Skeletal muscle satellite cell (primary cell): ENCODE measurements at regions not wholly inside any gene's neighbourhood (a gene's known extent, or its start where the extent isn't known, plus 50 kb on each side); places are given as distances from the start of the nearest gene placed in this dataset.

Experiments used
- H3K27me3 ChIP-seq: 2 replicates; pipeline ENCODE4 v1.7.0; 2013; ENCODE audit warnings: low read length; ENCODE audit not compliant: control insufficient read depth, insufficient read depth
- H3K36me3 ChIP-seq: 2 replicates; pipeline ENCODE4 v1.7.0; 2013; ENCODE audit warnings: mild to moderate bottlenecking, control low read depth, low read length; ENCODE audit not compliant: insufficient read depth
- H3K4me1 ChIP-seq: 2 replicates; pipeline ENCODE4 v1.7.0; 2013; ENCODE audit warnings: low read length; ENCODE audit not compliant: control insufficient read depth, insufficient read depth
- H3K4me2 ChIP-seq: 2 replicates; pipeline ENCODE4 v1.7.0; 2013; ENCODE audit warnings: mild to moderate bottlenecking, low read length
- H3K4me3 ChIP-seq: 2 replicates; pipeline ENCODE4 v1.7.0; 2013; ENCODE audit warnings: low read length
- H3K9ac ChIP-seq: 2 replicates; pipeline ENCODE4 v1.7.0; 2013; ENCODE audit warnings: mild to moderate bottlenecking, low read depth, low read length, moderate library complexity
- H3K9me3 ChIP-seq: replicated peaks from 2 replicates; pipeline ENCODE4 v1.7.0; 2013; ENCODE audit warnings: mild to moderate bottlenecking, control low read depth, low read length

DNA sequence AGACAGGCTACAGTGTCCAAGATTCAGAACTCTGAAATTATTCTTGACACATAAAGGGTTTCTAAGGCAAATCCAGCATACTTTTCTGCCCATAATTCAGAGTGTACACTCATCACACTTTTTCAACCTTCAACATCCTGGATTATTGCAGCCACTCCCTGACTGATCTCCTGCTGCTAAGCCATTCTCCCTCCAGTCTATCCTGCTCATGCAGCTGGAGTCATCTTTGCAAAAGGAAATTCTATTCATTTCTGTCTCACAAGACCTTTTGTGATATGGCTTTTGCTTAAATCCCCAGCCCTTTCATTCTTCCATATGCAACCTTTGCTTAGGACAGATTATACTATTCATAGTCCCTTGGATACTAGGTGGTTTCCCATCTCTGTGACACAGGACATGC lies 236.1 kb upstream of the LDB2 start:
- Histone ChIP-seq H3K4me3 (no peak overlapping the region), H3K36me3 (no peaks in the 10 kb centered on the region), H3K4me2 (no peak overlapping the region), H3K9ac (no peak overlapping the region), H3K4me1 (no peaks in the 10 kb centered on the region), H3K9me3 (no peaks in the 10 kb centered on the region), H3K27me3 (no peaks in the 10 kb centered on the region)

DNA sequence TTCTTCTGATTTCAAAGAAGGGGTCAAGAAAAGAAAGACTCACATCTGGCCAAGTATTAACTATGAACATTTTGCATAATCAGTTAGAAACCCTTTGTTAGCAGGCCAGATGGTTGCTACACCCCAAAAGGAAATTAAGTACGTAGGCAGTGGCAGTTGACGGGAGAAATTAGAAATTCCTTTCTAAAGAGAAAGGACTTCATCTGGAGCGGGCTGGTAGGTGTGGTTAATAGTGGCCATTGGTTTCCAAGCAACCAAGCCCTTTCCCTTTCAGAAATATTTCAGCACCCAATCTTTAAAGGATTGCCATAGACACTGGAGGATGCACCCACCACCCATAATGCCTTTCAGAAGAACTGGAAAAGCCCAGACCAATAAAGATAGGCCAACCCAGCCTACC lies 235.7 kb upstream of the LDB2 start:
- Histone ChIP-seq H3K9me3 (no peaks in the 10 kb centered on the region), H3K9ac (no peak overlapping the region), H3K4me1 (no peaks in the 10 kb centered on the region), H3K36me3 (no peaks in the 10 kb centered on the region), H3K4me3 (no peak overlapping the region), H3K4me2 (no peak overlapping the region), H3K27me3 (no peaks in the 10 kb centered on the region)

DNA sequence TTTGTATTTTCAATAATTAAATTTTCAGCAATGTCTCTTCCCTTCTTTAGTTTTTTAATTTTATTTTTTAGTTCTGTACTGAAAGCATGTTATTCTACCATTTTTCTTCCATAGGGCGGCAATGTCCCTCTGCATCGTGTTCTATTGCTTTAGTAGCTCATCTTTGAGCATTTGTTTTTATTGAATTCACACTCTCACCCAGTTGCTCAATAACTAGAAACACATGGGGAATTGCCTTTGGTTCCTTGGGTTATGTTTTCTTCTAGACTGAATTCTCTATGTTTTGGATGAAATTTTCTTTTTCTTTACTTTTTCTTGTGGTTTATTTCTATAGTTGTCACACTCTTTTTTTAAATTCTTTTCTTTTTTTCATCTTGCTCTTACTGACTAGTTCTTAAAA lies 233.8 kb upstream of the LDB2 start:
- no peaks in the 10 kb centered on the region for H3K36me3 ChIP-seq
- no peak overlapping the region for H3K4me3 ChIP-seq
- H3K4me1 ChIP-seq: no peaks in the 10 kb centered on the region
- H3K4me2 ChIP-seq: no peak overlapping the region
- no peaks in the 10 kb centered on the region for H3K9me3 ChIP-seq
- no peaks in the 10 kb centered on the region for H3K27me3 ChIP-seq
- H3K9ac ChIP-seq: no peak overlapping the region

DNA sequence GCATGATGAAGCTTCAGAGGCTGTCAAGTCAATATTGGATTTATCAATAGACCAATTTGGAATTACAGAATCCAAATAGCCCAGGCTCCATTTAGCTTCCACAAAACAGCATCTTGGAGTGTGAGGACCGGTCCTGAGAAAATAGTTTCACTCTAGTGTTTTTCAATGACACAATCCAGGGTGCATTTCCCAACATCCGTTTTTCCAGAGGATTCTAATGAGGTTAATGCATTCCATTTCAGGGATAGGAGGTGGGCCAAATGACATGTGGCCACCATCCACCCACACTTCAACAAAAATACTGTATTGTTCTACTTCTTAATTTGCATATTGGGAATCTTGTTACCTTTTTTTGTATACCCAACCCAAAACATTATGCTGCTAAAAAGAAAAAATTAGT lies 229.8 kb upstream of the LDB2 start:
- Histone ChIP-seq H3K36me3 (no peaks in the 10 kb centered on the region), H3K9me3 (no peaks in the 10 kb centered on the region), H3K4me2 (no peak overlapping the region), H3K9ac (no peak overlapping the region), H3K27me3 (no peaks in the 10 kb centered on the region), H3K4me1 (no peaks in the 10 kb centered on the region), H3K4me3 (no peak overlapping the region)

DNA sequence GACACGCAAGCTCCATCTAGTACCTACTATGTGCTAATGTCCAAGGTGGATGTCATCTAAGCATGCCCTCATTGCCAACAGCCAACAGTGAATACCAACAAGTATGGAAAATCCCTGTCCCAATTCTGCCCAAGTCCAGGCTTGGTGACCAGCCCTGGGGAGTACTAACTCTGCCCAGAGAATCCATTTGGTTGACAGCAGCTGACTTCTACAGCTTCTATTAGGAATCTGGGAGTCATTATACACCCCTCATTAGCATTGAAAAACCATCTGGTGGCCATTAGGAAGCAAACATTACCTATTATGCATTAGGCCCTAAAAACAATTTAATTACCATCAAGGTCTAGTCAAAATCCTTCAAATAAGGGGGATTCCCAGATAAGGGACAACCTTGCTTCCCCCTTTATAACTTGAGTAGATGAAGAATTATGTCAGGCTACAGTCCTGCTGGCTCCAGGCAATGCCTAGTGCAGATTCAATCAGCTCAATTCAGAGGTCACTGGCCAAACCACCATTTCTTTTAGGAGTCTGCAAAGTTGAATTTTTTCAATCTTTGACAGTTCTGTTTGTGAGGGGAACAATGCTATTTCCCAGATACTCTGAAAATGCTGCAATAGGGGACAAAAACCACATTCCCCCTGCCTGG lies 228.0 kb upstream of the LDB2 start:
- no peaks in the 10 kb centered on the region for H3K27me3 ChIP-seq
- H3K4me1 ChIP-seq: no peaks in the 10 kb centered on the region
- H3K9me3 ChIP-seq: no peaks in the 10 kb centered on the region
- H3K9ac ChIP-seq: no peak overlapping the region
- no peak overlapping the region for H3K4me2 ChIP-seq
- H3K36me3 ChIP-seq: no peaks in the 10 kb centered on the region
- H3K4me3 ChIP-seq: no peak overlapping the region

DNA sequence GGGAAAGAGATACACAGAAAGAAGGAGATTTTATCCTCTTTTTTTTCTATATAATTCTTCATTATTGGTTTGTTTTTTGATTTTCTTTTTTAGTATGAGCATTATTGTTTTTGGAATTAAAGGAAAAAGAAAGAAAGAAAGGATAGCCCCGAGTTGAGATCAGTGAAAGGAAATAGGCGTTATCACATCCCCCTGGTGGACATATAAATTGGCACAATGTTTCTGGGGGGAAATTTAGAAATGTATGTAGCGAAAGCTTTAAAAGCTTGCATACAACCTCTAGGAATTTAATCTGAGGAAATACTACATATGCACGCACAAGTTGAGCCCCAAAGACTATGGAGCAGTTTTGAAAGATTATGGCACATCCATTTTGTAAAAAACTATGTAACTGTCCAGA lies 226.3 kb upstream of the LDB2 start:
- Histone ChIP-seq H3K4me1 (no peaks in the 10 kb centered on the region), H3K27me3 (no peaks in the 10 kb centered on the region), H3K9me3 (no peaks in the 10 kb centered on the region), H3K9ac (no peak overlapping the region), H3K36me3 (no peaks in the 10 kb centered on the region), H3K4me2 (no peak overlapping the region), H3K4me3 (no peak overlapping the region)

DNA sequence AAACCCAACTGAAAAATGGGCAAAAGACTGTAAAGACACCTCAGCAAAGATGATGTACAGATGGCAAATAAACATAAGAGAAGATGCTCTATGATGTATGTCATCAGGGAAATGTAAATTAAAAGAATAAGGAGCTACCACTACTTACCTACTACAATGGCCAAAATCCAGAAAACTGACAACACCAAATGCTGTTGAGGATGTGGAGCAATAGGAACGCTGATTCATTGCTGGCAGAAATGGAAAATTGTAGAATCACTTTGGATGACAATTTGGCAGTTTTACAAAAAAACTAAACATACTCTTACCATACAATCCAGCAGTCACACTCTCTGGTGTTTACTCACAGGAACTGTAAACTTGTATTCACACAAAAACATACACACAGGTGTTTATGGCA lies 222.3 kb upstream of the LDB2 start:
- H3K4me1 ChIP-seq: no peaks in the 10 kb centered on the region
- H3K4me2 ChIP-seq: no peak overlapping the region
- no peaks in the 10 kb centered on the region for H3K36me3 ChIP-seq
- no peak overlapping the region for H3K4me3 ChIP-seq
- no peaks in the 10 kb centered on the region for H3K27me3 ChIP-seq
- H3K9ac ChIP-seq: no peak overlapping the region
- H3K9me3 ChIP-seq: no peaks in the 10 kb centered on the region

DNA sequence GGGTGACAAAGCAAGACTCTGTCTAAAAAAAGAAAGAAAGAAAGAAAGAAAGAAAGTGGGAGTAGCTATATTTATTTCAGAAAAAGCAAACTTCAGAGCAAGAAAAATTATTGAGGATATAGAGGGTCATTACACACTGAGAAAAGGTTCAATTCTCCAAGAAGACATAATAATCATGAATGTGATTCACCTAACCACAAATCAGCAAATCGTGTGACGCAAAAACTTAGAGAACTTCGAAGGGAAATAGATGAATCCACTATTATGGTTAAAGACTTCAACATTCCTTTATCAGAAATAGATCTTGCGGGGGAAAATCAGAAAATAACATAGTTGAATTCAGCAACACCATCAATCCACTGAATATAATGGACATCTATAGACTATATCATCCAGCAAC lies 219.3 kb upstream of the LDB2 start:
- Histone ChIP-seq H3K4me3 (no peak overlapping the region), H3K27me3 (no peaks in the 10 kb centered on the region), H3K9me3 (no peaks in the 10 kb centered on the region), H3K9ac (no peak overlapping the region), H3K36me3 (no peaks in the 10 kb centered on the region), H3K4me1 (no peaks in the 10 kb centered on the region), H3K4me2 (no peak overlapping the region)

DNA sequence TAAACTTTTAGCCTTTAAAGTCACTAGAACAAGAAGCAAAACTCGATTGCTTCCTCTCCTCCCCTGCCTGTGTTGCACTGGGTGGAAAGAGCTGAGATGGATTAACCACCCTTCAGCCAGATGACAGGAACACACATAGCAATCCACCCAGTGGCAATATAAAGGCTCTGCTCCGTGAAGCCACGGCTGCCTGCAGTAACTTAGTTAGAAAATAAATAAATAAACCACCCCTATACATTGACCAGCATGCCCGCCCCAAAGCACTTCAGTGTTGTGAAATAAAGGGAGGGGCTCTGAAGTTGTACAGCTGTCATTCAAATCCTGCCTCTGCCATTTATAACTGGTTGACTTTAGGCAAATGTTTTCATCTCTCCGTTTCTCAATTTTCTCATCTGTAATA lies 217.1 kb upstream of the LDB2 start:
- H3K9ac ChIP-seq: no peak overlapping the region
- H3K9me3 ChIP-seq: no peaks in the 10 kb centered on the region
- no peak overlapping the region for H3K4me2 ChIP-seq
- no peaks in the 10 kb centered on the region for H3K36me3 ChIP-seq
- no peaks in the 10 kb centered on the region for H3K4me1 ChIP-seq
- no peaks in the 10 kb centered on the region for H3K27me3 ChIP-seq
- H3K4me3 ChIP-seq: no peak overlapping the region

DNA sequence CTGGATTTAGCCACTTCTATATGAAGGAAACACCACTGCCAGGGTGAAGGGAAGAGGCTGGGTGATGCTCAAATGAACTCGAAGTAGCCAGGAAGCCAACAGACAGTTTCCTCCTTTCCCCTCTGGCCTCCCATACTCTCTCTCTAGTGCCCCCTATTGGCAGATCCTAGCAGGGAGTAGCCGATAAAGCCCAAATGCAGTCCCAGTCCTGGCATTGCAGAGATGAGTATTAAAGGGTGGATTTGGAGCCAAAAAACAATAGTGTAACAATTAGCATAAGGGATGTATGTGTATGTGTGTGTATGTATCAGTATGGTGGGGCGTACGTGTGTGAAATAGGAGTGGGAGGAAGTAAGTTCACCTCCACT lies 213.8 kb upstream of the LDB2 start:
- no peak overlapping the region for H3K9ac ChIP-seq
- no peak overlapping the region for H3K4me3 ChIP-seq
- H3K4me2 ChIP-seq: no peak overlapping the region
- no peaks in the 10 kb centered on the region for H3K27me3 ChIP-seq
- H3K4me1 ChIP-seq: no peaks in the 10 kb centered on the region
- H3K36me3 ChIP-seq: no peaks in the 10 kb centered on the region
- no peaks in the 10 kb centered on the region for H3K9me3 ChIP-seq

DNA sequence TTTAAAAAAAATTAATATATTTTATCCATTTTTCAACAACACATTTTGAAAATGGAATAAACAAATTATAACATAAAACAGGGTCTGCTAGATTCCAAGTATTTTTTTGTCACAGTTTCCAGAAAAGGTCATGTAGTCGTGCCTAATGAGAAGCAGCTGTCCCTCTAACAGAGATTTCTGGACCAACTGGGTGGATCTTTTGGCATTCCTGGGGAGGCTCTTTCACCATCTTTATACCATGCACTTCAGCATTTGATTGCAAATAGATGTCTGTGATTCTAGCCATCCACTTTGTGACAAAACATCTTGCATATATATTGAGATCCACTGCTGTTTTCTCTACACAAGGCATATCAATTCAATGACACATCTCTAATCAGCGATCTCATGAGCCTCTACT lies 210.7 kb upstream of the LDB2 start:
- H3K4me2 ChIP-seq: no peak overlapping the region
- H3K4me3 ChIP-seq: no peak overlapping the region
- no peaks in the 10 kb centered on the region for H3K9me3 ChIP-seq
- H3K4me1 ChIP-seq: no peaks in the 10 kb centered on the region
- no peaks in the 10 kb centered on the region for H3K27me3 ChIP-seq
- H3K36me3 ChIP-seq: no peaks in the 10 kb centered on the region
- H3K9ac ChIP-seq: no peak overlapping the region

DNA sequence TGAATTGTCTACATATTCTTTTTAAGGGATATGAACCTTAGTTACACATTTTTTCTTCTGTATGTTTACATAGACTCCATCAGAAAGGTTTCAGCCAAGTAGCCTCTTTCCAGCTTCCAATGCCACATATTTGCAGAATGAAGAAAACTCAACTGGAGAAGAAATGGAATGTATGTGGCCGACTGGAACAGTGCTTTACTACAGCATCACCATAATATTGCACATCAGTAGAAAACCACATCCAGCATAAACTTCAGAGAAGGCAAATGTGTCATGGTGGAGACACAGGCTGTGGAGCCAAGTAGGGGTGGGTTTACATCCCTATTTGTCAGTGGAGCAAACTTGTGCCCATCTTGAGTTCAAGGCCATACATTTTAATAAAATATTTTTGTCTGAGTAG lies 204.8 kb upstream of the LDB2 start:
- H3K9ac ChIP-seq: no peak overlapping the region
- no peak overlapping the region for H3K4me2 ChIP-seq

More for the DNA sequence above, 204.8 kb upstream of the LDB2 start:
- no peaks in the 10 kb centered on the region for H3K4me1 ChIP-seq
- H3K4me3 ChIP-seq: no peak overlapping the region
- no peaks in the 10 kb centered on the region for H3K36me3 ChIP-seq
- H3K27me3 ChIP-seq: no peaks in the 10 kb centered on the region
- no peaks in the 10 kb centered on the region for H3K9me3 ChIP-seq
